ENCODE measurements at regions not wholly inside any gene's neighbourhood (a gene's known extent, or its start where the extent isn't known, plus 50 kb on each side); places are given as distances from the start of the nearest gene placed in this dataset.

GRCh38 chr12:28905220-28905955 lies 243.7 kb upstream of the FAR2 start:
- no TSS peak for BruUV-seq (replicated peaks)
- Histone ChIP-seq H3K4me3 (ENCODE audit: low read depth, low read length, poor library complexity, severe bottlenecking) (no peak overlapping the region), H3K27ac (ENCODE audit: low read depth, low read length, poor library complexity, severe bottlenecking) (no peak overlapping the region), H3K27me3 (replicated peaks; ENCODE audit: insufficient read depth, low read depth, low read length, poor library complexity) (no peaks in the 10 kb centered on the region), H3K36me3 (ENCODE audit: insufficient read depth, low read length, poor library complexity, severe bottlenecking) (no peaks in the 10 kb centered on the region), H3K4me1 (ENCODE audit: insufficient read depth, low read length, poor library complexity, severe bottlenecking) (no peaks in the 10 kb centered on the region), H3K9me3 (ENCODE audit: low read depth, low read length, poor library complexity, severe bottlenecking) (peaks cover 8% of the 10 kb centered on the region)
- TF ChIP-seq, protein P1, sequence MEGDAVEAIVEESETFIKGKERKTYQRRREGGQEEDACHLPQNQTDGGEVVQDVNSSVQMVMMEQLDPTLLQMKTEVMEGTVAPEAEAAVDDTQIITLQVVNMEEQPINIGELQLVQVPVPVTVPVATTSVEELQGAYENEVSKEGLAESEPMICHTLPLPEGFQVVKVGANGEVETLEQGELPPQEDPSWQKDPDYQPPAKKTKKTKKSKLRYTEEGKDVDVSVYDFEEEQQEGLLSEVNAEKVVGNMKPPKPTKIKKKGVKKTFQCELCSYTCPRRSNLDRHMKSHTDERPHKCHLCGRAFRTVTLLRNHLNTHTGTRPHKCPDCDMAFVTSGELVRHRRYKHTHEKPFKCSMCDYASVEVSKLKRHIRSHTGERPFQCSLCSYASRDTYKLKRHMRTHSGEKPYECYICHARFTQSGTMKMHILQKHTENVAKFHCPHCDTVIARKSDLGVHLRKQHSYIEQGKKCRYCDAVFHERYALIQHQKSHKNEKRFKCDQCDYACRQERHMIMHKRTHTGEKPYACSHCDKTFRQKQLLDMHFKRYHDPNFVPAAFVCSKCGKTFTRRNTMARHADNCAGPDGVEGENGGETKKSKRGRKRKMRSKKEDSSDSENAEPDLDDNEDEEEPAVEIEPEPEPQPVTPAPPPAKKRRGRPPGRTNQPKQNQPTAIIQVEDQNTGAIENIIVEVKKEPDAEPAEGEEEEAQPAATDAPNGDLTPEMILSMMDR (conservative IDR thresholded peaks at IDR 0.05; ENCODE audit: low read depth, low read length), result no peak
- no peak for TF ChIP-seq EZH2 (IDR thresholded peaks at IDR 0.05; ENCODE audit: borderline replicate concordance, low read depth, low read length, poor library complexity, severe bottlenecking)
- no peak for DNase-seq (ENCODE audit: low spot score)
- intact Hi-C loops (cut with micrococcal nuclease; ENCODE audit: unreplicated experiment), result no loop called here
- ChIA-PET POLR2A (ENCODE audit: low non-redundant PET) (no interaction called here), CTCF (no interaction called here)

DNA sequence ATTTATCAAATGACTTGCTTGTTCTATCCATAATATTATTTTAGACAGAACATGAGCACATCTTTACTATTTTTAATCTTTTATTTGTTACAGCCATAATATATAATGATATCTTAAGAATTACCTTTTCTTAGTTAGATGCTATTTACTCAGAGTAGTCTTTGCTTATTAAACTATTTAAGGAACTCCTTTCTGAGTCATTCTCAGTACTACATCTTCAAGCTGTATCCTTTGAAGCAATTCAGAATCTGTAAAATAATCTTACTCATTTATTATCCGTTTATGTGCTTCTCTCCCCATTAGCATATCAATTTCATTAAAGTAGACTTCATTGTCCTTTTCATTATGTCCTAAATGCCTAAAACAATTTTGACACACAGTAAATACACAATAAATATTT lies 240.4 kb upstream of the FAR2 start:
- intact Hi-C loops (cut with micrococcal nuclease; ENCODE audit: unreplicated experiment), result no loop called here
- H3K27me3 ChIP-seq (replicated peaks; ENCODE audit: insufficient read depth, low read depth, low read length, poor library complexity), result no peaks in the 10 kb centered on the region
- H3K27ac ChIP-seq (ENCODE audit: low read depth, low read length, poor library complexity, severe bottlenecking), result no peak overlapping the region
- no peaks in the 10 kb centered on the region for H3K4me1 ChIP-seq (ENCODE audit: insufficient read depth, low read length, poor library complexity, severe bottlenecking)
- peaks cover 8% of the 10 kb centered on the region for H3K9me3 ChIP-seq (ENCODE audit: low read depth, low read length, poor library complexity, severe bottlenecking)
- no TSS peak for BruUV-seq (replicated peaks)
- no peak for DNase-seq (ENCODE audit: low spot score)
- TF ChIP-seq, protein P1 (conservative IDR thresholded peaks at IDR 0.05; ENCODE audit: low read depth, low read length), result no peak
- no peak for TF ChIP-seq EZH2 (IDR thresholded peaks at IDR 0.05; ENCODE audit: borderline replicate concordance, low read depth, low read length, poor library complexity, severe bottlenecking)
- ChIA-PET POLR2A (ENCODE audit: low non-redundant PET) (no interaction called here), CTCF (no interaction called here)
- no peak overlapping the region for H3K4me3 ChIP-seq (ENCODE audit: low read depth, low read length, poor library complexity, severe bottlenecking)
- no peaks in the 10 kb centered on the region for H3K36me3 ChIP-seq (ENCODE audit: insufficient read depth, low read length, poor library complexity, severe bottlenecking)

DNA sequence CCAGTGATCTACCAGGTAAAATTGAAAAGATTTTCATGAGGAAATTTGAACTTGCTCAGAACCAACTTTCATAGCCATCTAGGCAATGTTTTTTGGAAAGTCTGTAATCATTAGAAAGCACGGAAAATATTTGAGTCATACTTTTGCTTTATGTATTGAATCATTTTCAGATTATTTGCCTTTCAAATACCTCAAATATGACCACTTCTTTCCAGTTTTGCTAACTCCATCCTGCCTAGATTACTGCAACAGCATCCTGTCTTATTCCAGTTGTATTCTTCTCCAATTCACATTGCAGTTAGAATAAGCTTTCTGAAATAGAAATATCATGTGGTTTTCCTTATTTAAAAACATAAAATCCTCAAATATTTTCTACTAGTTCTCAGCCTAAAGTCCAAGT lies 239.8 kb upstream of the FAR2 start:
- Histone ChIP-seq H3K36me3 (ENCODE audit: insufficient read depth, low read length, poor library complexity, severe bottlenecking) (no peaks in the 10 kb centered on the region), H3K4me1 (ENCODE audit: insufficient read depth, low read length, poor library complexity, severe bottlenecking) (no peaks in the 10 kb centered on the region), H3K9me3 (ENCODE audit: low read depth, low read length, poor library complexity, severe bottlenecking) (peaks cover 14% of the 10 kb centered on the region), H3K4me3 (ENCODE audit: low read depth, low read length, poor library complexity, severe bottlenecking) (no peak overlapping the region), H3K27me3 (replicated peaks; ENCODE audit: insufficient read depth, low read depth, low read length, poor library complexity) (no peaks in the 10 kb centered on the region), H3K27ac (ENCODE audit: low read depth, low read length, poor library complexity, severe bottlenecking) (no peak overlapping the region)
- CTCF ChIA-PET, result no interaction called here
- no TSS peak for BruUV-seq (replicated peaks)
- POLR2A ChIA-PET (ENCODE audit: low non-redundant PET), result no interaction called here
- TF ChIP-seq, protein P1 (conservative IDR thresholded peaks at IDR 0.05; ENCODE audit: low read depth, low read length), result no peak
- TF ChIP-seq EZH2 (IDR thresholded peaks at IDR 0.05; ENCODE audit: borderline replicate concordance, low read depth, low read length, poor library complexity, severe bottlenecking), result no peak
- DNase-seq (ENCODE audit: low spot score), result no peak
- intact Hi-C loops (cut with micrococcal nuclease; ENCODE audit: unreplicated experiment), result no loop called here
